ENCODE measurements at regions not wholly inside any gene's neighbourhood (a gene's known extent, or its start where the extent isn't known, plus 50 kb on each side); places are given as distances from the start of the nearest gene placed in this dataset.

DNA sequence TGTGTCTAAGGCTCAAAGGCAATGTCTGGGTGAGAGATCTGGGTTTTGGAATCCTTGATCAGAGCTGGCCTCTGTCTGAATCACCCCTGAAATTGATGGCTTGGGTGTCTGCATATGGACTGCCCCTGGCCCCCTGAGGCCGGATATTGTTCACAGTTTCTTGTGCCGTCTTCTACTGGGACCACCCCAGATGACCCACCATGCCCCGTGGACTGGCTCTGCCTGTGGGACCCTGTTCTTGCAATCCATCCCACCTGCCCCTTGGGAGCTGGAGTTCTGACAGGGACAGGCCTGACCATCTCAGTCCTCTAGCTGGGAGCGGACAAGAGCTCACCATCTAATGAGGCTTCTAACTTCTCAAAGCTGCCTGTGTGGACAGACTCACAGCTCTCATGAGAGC lies 119.9 kb downstream of the FAM43A start:
- no peak for DNase-seq (ENCODE audit: low spot score)

DNA sequence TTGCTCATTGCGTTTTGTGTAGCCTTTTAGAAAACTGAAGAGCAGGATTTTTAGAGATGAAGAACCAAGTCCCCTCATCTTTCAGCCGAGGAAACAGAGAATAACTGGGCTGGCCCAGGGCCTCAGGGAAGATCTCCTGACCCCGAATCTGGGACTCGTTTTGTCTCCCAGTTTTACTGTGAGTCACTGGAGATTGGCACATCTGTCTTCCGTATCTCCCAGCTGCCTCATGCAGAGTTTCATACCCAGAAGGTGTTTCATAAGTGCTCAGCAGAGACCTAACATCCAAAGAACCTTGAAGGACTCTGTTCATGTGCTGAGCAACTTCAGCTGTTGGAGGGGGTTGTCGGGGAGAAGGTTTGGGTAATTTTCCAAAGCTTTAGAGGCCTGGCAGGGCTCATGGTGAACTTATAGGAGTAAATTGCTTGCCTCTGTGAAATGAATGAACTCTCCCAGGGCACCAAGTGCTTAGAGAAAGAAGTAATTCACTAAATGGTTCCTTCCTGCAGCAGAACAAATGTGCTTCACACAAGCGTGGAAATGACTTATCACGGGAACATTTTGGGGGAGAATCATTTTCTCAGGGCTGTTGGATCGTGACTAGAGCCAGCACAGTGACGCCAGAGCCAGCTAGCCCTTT lies 121.4 kb downstream of the FAM43A start:
- DNase-seq (ENCODE audit: low spot score), result peak; percentile 72

DNA sequence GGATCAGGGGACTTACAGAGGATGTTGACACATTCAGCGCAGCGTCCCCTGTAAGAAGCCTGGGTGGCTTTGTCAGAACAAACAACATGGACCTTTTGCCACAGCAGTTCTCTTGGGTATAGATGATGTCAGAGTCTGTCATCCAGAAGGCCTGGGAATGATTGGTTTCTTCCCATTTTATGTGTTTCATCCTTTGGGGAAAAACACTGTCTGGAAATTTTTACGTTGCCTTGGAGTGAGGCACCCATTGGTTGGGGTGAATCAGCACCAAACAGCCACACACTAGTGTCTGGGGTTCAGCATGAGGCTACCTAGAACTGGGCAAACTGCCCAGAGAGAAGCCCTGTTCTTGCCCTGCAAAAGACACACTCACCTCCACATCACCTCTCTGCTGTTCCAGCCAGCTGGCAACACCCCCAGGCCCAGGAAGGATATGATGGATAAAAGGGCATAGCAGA lies 123.0 kb downstream of the FAM43A start:
- no peak for DNase-seq (ENCODE audit: low spot score)

DNA sequence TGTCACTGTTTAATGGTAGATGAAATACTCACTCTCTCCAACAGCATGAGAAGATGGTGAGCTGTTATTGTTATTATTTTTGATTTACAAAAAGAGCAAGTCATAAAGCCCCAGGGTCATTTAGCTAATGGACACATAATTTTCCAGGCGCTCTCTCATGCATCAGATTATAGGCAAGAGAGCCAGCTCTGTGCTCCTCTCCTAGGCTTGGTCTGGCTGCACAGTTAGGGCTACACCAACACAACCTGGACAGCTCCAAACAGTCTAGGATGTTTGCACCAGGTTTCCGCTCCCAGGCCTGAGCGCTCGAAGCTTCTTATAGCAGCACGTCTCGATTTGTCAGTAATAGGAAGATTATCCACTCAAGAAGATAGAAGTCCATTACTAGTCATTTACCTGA lies 123.7 kb downstream of the FAM43A start:
- DNase-seq (ENCODE audit: low spot score), result no peak

DNA sequence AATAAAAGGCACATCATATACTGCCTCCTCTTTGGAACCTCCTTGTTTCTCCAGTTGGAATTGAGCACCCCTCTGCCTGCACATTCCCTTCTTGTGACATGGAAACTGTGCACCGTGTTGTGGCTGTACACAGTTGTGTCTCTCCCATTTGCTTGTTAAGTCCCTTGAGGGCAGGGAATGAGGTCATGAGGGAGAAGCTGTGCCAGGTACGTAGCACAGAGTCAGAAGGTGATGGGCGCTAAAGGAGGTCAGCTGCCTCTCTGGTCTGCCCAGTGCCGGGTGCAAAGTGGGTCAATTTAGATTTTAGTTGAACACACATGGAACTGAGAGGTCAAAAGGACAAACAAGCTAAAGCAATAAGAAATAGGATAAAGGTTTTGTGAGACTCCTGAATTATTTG lies 124.4 kb downstream of the FAM43A start:
- no peak for DNase-seq (ENCODE audit: low spot score)

DNA sequence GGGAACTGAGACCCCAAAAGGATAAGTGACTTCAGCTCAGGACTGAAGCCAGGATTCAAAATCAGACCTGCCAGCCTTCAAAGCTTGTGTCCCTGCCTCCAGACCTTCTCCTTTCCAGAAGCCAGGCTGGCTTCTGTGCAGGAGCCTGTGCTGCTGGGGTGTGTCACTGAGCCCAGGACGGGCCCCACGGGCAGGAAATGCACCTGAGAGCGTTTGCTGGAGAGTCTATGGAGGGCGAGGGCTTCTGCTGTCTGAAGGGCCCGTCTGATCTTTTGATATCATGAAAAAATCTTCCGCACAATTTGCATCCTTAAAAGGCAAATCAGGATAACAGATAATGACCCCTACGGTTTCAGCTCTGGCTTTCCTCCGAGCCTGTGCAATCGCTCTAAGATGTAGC lies 125.4 kb downstream of the FAM43A start:
- DNase-seq (ENCODE audit: low spot score), result no peak

DNA sequence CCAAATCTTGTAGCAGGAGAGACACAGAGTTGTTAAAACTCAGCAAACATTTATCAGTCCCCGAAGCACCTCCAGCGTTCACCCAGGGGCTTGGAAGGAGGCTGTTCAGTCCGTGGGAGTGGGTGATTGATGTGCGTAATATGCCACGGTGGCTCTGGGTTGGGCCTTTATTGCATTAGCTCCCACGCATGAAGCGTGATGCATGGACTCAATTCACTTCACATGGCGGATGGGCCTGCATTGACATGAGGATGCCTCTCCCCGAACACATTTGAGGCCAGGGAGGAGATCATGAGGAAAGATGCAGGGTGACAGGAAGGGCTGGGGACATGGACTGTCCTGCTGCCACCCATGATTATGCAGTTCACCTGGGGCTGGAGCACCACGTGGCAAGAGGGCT lies 126.5 kb downstream of the FAM43A start:
- DNase-seq (ENCODE audit: low spot score), result no peak

DNA sequence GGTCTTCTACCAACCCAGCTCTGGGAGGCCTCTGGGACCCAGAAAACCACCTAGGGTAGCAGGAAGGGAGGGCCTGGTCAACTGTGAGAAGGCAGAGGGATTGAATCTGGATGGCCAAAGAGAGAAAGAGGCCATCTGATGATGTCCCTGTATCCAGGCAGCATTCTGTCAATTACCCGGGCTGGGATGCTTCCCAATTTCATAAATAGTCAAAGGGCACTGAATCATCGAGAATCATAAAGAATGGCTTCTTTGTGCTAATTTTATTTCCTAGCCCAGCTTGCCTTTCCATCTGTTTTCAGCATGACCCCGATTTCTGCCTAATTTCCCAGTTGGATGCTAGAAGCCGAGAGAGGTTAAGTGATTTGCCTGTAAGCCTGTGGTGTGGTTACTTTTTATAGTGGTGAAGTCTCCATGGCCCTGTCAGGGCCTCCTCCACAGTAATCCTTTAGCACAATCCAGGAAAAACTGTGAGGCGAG lies 129.2 kb downstream of the FAM43A start:
- peak; percentile 94 for DNase-seq (ENCODE audit: low spot score)

DNA sequence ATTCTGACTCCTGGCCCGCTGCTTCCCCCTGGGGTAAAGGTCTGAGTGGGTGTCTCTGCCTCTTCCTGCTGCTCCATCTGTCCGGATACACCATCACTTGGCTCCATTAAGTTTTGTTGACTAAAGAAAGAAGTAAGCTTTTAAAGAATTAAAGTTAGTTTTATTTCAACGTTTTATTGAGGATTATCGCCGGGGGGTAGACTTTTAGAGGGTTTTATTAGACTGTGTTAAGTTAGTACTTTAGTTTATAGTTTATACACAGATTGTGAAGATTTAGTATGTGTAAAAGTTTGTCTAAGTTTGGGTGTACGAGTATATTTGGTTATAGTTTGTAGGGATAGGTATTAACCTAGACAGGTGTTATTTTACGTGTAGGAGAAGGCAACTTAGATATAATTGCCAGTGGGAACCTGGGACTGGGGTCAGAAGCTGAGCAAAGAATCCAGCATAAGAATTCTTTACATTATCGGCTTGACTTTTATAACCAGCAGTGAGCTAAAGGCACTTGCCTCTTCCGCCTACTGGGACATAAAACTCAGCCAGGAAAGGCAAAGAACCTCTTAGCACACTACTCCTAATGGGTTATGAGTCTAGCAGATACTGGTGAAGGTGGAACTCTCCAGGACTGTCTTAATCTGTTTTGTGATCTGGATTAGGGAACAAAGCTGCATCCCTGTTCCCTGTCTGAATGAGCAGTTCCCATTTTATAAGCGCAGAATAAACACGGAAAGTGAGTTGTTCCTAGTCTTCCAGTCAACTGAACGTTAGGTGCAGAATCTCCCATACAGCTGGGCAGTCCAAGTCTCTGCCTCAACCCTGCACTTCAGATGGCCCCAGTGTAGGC lies 131.3 kb downstream of the FAM43A start:
- no peak for DNase-seq (ENCODE audit: low spot score)

DNA sequence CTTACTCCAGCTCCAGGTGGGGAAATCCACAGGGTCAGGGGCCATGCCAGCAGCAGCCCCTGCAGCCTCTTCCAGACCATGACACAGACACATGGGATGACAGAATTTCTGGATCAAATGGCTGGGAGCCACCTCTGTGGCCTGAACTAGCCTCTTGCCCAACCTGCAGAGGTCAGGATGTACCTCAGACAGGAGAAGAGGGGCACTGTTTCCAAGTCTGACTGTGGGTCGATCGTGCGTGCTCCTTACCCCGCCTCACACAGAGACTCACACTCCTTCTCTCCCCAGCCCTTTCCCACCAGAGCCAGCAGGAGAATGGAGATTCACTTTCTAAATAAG lies 131.9 kb downstream of the FAM43A start:
- no peak for DNase-seq (ENCODE audit: low spot score)

DNA sequence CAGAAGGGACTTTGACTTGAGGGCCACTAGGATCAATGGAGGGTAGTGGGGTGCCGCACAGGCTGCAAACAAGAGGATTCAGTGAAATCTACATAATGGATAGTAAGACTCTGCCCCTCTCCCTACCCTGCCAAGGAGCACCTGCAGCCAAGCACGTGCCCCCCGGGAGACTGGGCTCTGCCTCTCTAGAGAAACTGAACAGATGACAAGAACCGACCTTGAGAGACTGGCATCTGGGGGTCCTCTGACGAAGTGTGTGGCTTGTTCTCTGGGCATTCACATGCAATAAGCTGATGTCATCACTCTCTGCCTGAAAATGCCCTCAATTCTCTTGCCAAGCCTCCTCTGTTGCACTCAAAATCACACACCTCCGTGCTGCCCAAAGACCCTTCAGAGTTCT lies 132.3 kb downstream of the FAM43A start:
- no peak for DNase-seq (ENCODE audit: low spot score)

DNA sequence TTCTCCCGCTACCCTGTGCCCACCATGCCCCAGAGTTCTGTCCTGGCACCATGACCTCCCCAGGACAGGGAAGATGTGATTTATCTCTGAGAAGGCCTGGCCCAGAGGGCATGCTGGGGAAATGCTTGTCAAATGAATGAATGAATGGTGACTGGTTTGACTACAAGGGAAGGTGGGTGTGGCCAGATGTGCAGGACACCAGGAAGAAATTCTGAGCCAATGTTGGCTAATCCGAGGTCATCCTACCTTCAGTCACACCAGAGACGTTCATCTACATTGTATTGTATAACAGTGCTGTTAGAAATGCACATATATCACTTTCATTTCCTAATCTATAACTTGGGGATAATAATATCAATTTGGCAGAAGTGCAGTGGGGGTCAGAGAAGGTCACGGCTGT lies 138.4 kb downstream of the FAM43A start:
- no peak for DNase-seq (ENCODE audit: low spot score)

DNA sequence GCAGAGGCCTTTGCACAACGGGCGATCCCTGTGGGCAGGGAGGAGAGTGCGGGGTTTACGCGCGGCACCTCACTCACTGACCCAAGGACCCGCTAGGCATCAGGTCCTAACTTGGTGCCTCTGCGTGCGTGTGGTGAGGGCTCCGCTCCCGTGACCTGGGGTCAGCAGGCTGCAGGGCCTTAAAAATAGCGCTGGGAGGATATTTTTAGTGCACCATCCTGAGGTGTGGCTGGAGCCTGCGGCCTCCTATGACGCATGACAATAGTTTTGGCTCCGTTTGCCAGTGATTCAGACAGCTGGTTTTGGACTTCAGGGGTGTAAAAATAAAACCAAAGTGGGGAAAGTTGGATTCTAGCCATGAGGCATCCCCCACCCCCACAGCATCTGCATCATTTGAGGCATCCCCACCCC lies 139.0 kb downstream of the FAM43A start:
- no peak for DNase-seq (ENCODE audit: low spot score)

DNA sequence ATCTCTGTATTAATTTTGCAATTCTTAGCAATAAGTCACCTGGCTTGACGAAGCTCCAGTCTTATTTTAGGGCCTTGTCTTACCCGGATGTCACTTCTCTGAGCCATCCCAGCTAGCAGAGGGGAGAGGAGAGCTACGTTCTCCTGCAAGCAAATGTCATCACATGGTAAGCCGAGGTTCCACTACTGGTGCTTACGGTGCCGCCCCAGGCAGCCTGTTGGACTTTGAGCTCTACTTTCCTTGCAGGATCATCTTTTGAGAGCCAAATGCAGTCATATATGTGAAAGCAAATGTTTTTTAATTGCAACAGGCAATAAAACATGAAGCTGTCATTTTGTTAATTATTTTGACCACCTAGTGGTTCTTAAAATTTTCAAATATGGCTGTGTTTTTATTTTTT lies 140.9 kb downstream of the FAM43A start:
- no peak for DNase-seq (ENCODE audit: low spot score)

DNA sequence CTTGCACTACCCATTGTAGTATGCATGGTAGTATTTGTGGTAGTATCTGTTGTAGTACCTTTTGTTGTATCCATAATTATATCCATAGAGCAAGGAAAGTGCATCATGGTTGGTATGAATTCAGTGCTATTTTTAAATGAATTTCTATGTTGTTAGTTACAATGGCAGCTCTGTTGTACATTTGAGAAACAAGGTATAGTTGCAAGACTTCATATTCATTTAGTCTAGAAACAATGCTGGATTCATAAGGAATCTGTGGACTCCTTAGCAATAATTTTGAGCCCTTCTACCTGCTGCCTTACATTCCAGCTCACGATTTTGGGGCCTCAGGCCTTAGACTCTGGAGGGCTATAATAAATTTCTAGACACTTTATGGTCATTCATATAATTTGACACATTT lies 141.8 kb downstream of the FAM43A start:
- DNase-seq (ENCODE audit: low spot score), result peak; percentile 84

DNA sequence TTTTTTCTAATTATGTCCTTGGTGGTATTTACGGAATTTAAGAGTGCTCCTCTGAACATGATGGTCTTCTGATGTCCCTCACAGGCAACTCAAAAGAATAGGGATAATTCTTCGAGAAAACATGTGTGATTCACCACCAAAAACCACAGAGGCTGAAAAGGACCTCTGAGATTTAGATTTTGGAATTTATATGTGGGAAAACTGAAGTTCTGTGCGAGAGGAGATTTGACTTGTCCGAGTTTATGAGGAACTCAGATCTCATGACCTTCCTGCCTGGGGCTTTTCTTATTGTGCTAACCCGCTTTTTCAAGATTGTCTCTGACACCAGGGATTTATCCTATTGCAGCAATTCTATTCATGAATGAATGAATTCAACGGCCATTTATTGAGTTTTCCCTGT lies 142.4 kb downstream of the FAM43A start:
- DNase-seq (ENCODE audit: low spot score), result peak; percentile 96

DNA sequence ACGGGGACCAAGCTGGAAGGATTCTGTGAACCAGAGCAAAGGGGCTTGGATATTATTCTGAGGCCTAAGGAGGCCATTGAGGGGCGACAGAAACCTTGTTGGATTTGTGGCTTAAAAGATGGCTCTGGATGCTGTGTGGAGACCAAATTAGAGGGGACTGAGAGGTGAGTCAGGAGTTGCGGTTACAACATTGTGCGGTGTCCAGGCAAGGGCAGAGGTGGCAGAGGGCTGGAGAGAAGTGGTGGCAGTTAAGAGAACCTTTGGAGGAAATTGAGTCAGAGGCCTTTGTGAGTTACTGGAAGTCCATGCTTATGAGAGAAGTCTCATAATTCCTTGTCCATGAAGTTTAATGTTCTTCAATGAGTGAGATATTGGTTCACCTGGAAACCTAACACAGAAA lies 143.2 kb downstream of the FAM43A start:
- no peak for DNase-seq (ENCODE audit: low spot score)

DNA sequence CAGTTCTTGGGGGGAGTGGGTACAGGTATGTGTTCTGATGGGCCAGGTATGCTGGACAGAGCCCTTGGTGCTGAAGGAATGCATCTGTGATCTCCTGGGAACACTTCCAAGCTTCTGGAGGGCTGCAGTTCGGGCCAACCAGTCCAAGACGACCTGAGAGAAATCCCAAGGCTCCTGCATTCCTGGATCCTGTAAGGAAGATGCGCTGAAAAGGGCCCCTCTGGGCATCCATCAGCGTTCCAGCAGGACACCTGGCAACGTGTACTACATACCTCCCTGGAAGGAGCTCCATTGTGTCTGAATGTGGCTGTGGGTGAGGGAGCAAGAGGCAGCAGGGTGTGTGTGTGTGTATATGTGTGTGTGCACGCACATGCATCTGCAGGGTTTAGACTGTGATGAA lies 144.7 kb downstream of the FAM43A start:
- no peak for DNase-seq (ENCODE audit: low spot score)

DNA sequence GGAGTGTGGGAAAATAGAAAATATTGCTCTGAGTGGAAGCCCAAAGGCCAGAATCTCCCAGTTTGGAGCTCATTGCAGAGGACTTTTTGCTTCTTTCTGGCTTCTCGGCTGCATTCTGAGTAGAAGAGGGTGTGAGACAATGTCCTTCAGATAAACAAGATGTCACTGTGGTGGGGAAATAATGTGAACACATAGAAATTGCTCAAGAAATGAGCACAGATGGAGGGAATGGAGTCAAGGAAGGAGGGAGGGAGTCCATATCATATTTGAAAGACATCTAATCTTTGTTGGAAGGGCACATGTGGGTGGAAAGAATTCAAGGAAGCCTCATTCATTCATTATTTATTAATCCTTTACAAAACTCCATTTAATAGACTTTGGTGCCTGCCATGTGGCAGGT lies 145.3 kb downstream of the FAM43A start:
- no peak for DNase-seq (ENCODE audit: low spot score)

DNA sequence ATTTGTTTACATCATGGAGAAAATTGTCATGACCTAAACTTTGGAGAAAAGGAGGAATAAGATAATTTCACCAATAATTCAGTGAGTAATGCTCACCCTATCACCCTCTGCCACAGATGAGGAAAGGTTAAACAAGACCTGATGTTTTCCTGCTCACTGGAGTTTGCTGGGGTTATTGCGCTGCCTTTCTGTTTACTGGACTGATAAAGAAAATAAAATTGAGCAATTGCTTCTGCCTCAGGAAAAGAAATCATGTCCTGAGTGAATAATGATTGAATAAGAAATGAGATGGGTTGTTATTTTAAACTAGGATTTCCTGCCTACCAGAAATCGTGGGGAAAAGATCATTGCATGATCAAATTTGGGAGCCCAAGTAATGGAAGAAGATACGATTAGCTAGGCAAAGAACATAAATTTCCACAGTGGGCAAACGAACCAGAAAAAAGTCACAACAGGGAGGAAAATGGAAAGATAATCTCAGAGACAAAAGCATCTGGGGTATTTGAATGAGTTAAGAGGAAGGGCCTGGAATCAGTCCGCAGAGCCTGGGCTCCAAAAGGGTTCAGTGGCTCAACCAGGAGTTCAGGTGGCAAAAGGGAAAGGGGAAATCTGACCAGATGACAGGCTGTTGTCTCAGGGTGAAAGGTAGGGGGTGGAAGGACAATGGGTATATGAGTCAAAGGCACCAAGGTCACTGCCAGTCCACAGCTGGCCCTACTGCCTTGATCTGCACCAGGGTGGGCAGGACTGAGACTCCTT lies 146.8 kb downstream of the FAM43A start:
- no peak for DNase-seq (ENCODE audit: low spot score)

DNA sequence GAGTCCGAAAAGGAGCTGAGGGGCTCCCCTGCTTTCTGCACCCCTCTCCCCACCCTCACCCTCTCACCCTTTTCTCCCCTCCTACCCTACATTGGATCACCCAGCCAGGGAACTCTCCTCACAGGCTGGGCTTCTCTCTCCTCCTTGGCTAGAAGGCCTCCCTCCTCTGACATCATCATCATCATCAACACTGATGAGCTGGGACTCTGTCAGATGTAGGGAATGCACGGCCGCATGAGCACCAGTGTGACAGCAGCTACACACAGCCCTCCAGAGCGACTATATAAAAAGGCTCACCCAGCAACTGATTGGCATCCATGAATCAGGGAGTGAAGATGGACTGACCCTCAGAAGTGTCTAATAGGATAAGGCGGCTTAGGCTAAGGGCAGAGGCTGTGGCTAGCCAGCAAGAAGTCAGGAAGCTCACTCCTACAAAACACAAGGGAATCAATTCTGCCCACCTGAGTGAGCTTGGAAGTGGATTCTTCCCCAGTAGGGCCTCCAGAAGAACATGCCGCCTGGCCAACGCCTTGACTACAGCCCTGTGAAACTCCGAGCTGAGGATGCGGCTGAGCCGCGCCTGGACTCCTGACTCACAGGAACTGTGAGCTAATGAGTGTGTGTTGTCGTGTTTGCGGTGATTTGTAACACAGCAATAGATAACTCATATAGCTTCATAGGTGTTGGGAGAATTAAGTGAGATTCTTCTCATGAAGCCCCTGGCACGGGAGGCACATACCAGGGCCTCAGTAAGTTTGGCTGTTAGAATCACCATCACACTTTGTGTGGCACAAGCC lies 147.6 kb downstream of the FAM43A start:
- DNase-seq (ENCODE audit: low spot score), result no peak

DNA sequence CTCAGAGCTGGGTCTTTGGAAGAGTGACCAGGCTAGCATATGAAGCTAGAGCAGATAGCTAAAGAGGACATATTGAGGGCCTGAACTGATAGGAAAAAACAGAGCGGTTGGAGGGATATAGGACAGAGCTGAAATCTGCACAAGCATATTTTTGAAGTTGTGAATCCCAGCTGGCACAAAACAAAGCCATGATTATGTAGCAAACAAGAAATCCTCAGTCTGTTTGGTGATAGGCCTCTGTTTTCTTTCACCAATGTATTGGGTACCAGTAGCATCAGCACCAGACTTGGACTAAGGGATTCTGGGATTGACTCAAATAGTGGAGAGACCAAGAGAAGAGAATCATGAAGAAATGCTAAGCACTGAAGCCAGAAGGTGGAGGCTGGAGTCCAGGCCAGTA lies 151.0 kb downstream of the FAM43A start:
- no peak for DNase-seq (ENCODE audit: low spot score)

All from COLO829 (cell line).